Activated naive CD8-positive, alpha-beta T cell treated with anti-CD3 and anti-CD28 coated beads, Interleukin-2, amount 50 U/mL, for 24 hours (primary cell): ENCODE measurements at regions not wholly inside any gene's neighbourhood (a gene's known extent, or its start where the extent isn't known, plus 50 kb on each side); places are given as distances from the start of the nearest gene placed in this dataset.
A peak's percentile ranks its signal among the peaks of the same experiment; 100 is the strongest.
"Not testable (repeated sequence)": the region's sequence is repeated elsewhere in the genome, so short reads cannot be mapped to it uniquely, and the experiment has no call there.

Experiments
- ATAC-seq: fragments of 150-1000 bp; cut with Tn5 transposase; one replicate; pipeline ENCODE4 v1.10.0; 2021
- DNase-seq: peaks from one replicate; pipeline ENCODE4 v3.0.0; 2021
- H3K27ac Mint-ChIP-seq: one replicate; pipeline ENCODE4 v1.8.0; 2021; ENCODE audit warnings: mild to moderate bottlenecking, mixed read lengths
- H3K27me3 Mint-ChIP-seq: one replicate; pipeline ENCODE4 v1.8.0; 2021; ENCODE audit warnings: mixed read lengths
- H3K36me3 Mint-ChIP-seq: one replicate; pipeline ENCODE4 v1.8.0; 2021; ENCODE audit warnings: low read depth, mixed read lengths
- H3K4me1 Mint-ChIP-seq: one replicate; pipeline ENCODE4 v1.8.0; 2021; ENCODE audit warnings: mixed read lengths
- H3K4me3 Mint-ChIP-seq: one replicate; pipeline ENCODE4 v1.8.0; 2021; ENCODE audit warnings: mild to moderate bottlenecking, moderate library complexity, mixed read lengths
- H3K9me3 Mint-ChIP-seq: one replicate; pipeline ENCODE4 v1.8.0; 2021; ENCODE audit warnings: mixed read lengths

DNA sequence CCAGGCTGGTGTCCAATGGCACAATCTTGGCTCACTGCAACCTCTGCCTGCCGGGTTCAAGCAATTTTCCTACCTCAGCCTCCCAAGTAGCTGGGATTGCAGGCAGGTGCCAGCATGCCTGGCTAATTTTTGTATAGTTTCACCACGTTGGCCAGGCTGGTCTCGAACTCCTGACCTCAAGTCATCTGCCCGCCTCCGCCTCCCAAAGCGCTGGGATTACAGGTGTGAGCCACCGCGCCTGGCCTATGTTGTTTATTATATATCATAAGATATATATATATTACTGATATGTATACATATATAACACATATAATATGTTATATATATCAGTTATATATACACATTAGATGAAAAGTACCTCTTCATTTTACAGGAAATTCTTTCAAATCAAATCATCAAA, 914.7 kb downstream of the FOXD4L5 start:
- not testable (repeated sequence) for H3K4me1 Mint-ChIP-seq, ATAC-seq, H3K9me3 Mint-ChIP-seq, H3K27ac Mint-ChIP-seq, DNase-seq, H3K4me3 Mint-ChIP-seq, H3K36me3 Mint-ChIP-seq, H3K27me3 Mint-ChIP-seq

DNA sequence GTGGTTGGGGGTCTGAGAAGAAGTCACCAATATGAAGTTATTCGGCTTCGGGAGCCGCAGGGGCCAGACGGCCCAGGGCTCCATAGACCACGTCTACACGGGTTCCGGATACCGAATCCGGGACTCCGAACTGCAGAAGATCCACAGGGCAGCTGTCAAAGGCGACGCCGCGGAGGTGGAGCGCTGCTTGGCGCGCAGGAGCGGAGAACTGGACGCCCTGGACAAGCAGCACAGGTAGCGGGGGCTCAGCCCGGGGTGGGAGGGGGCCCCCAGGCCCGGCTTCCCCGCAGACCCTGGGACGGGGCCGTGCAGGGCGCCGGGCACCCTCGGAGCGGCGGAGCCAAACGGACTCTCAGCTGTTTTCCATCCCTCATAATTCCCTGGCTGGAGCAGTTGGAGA, 915.4 kb downstream of the FOXD4L5 start:
- DNase-seq, H3K36me3 Mint-ChIP-seq, ATAC-seq, H3K4me1 Mint-ChIP-seq, H3K27ac Mint-ChIP-seq, H3K9me3 Mint-ChIP-seq, H3K4me3 Mint-ChIP-seq, H3K27me3 Mint-ChIP-seq: not testable (repeated sequence)

DNA sequence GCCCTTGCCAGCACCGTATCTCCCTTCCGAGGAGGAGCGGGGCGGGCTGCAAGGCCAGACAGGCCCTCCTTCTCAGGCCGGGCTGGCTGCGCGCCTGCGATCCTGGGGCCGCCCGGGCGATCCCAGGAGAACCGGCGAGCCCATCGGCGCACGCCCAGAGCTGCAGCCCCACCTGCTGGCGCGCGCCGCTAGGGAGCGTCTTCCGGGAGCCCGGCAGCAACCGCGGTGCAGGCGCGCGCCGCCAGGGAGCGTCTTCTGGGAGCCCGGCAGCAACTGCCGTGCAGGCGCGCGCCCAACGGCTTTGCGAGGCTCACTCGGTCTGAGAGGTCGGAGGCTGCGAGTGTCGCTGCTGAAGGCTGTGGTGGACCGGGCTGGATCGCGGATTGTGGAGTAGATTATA, 915.9 kb downstream of the FOXD4L5 start:
- not testable (repeated sequence) for H3K36me3 Mint-ChIP-seq, H3K4me3 Mint-ChIP-seq, H3K4me1 Mint-ChIP-seq, H3K27me3 Mint-ChIP-seq, H3K27ac Mint-ChIP-seq, H3K9me3 Mint-ChIP-seq
- DNase-seq = peak; percentile 80
- ATAC-seq = peak; percentile 100

DNA sequence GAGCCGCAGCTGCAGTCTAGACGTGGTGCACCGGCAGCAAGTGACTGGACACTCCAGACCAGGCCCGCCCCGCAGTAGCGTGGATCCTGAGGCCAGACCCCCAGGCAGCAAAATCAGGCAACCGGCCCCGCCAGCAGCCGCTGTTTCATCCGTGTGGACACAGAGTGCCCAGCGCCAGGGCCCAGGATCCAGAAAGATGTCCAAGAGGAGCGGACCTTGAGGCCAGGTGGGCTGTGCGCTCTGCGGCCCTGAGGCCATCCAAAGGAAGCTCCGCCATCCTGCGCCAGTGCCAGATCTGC, 916.4 kb downstream of the FOXD4L5 start:
- not testable (repeated sequence) for H3K9me3 Mint-ChIP-seq, H3K4me1 Mint-ChIP-seq, H3K27ac Mint-ChIP-seq, DNase-seq, H3K36me3 Mint-ChIP-seq, ATAC-seq, H3K27me3 Mint-ChIP-seq
- peak overlapping the region; percentile 49 for H3K4me3 Mint-ChIP-seq

DNA sequence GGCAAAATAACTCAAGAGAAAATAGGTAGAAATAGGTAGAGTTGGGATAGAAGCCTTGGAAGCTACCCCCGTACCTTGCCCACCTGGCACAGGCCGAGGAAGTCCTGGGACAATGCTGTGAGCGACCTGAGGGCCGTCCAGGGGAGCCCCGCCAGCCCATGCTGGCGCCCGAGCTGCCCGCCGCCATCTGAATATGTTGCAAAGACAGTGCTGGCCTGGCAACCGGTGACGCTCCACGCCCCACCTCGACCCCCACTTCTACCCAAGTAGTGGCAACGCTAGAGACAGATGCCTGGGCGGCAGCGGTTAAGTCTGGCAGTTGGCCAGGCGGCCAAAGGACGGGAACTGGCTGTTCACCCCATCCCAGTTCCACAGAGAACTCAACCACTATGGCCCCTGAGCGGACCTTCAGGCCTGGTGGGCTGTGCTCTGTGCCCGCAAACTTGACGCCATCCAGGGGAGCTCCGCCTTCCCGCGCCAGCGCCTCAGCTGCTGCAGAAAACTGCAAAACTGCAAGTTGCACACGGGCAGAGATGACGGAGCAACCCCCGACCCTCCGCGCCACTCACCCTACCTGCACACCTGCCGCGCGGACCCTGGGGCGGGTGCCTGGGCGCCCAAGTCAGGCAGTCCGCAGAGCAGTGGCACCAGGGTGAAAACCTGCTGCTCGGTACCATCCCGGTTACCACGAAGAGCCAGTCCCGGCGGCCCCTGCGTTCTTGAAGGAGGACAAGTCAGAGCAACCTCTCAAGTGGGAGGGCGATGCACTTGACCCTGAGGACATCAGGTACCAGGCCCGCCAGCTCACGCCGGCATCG, 917.0 kb downstream of the FOXD4L5 start:
- not testable (repeated sequence) for H3K9me3 Mint-ChIP-seq, H3K36me3 Mint-ChIP-seq, H3K27ac Mint-ChIP-seq, H3K4me1 Mint-ChIP-seq, ATAC-seq, H3K27me3 Mint-ChIP-seq
- peak; percentile 5 for DNase-seq
- peak overlapping the region; percentile 49 for H3K4me3 Mint-ChIP-seq
